ENCODE measurements at regions not wholly inside any gene's neighbourhood (a gene's known extent, or its start where the extent isn't known, plus 50 kb on each side); places are given as distances from the start of the nearest gene placed in this dataset.

DNA sequence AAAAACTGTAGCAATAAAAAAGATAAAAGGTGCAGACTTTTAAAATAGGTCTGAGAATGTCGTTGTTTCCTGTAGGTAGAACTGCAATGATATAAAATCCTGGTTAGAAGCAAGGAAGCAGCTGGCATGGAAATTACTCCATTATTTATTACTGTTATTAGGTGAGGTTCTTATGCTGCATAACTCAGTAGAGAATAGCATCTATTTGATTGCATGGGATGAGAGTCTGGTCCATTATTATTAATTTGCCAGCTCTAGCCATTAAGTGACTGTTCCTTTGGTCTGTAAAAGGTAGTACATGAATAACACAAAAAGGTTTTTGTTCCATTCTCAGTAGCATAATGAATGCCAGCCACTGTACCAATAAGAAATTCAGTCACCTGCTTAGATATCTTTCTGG is 358.6 kb downstream of the RBM43 start:
- Mint-ChIP-seq H3K27me3 (no peaks in the 10 kb centered on the region), H3K36me3 (no peaks in the 10 kb centered on the region), H3K27ac (no peak overlapping the region), H3K9me3 (peaks cover 6% of the 10 kb centered on the region), H3K4me1 (no peaks in the 10 kb centered on the region), H3K4me3 (no peak overlapping the region)
- ATAC-seq, result no peak

GRCh38 chr2:150900913-150901312 is 360.8 kb downstream of the RBM43 start:
- no peak for ATAC-seq

DNA sequence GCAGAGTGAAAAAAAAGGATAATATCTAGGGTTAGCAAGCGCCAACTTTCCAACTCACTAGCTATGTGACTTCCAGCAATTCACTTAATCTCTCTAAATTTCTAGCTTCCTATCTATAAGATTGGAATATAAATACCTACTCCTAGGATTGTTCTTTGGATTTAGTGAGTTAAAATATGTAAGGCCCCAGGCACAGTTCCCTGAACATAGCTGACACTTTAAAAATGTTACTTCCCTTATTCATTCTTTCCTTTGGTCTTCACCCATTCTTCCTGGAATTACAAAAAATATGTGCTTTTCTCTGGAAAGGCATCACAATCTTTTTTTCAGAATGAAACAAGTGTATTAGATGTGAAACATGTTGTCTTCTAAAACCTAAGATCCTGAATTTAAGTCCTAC is 365.7 kb downstream of the RBM43 start:
- Mint-ChIP-seq H3K9me3 (peaks cover 6% of the 10 kb centered on the region), H3K4me3 (no peak overlapping the region)
- no peak for ATAC-seq

More at GRCh38 chr2:150900913-150901312, 360.8 kb downstream of the RBM43 start:
- no peaks in the 10 kb centered on the region for H3K27me3 Mint-ChIP-seq
- H3K9me3 Mint-ChIP-seq, result peaks cover 6% of the 10 kb centered on the region
- no peak overlapping the region for H3K4me3 Mint-ChIP-seq
- H3K4me1 Mint-ChIP-seq, result no peaks in the 10 kb centered on the region
- H3K27ac Mint-ChIP-seq, result no peak overlapping the region
- no peaks in the 10 kb centered on the region for H3K36me3 Mint-ChIP-seq

DNA sequence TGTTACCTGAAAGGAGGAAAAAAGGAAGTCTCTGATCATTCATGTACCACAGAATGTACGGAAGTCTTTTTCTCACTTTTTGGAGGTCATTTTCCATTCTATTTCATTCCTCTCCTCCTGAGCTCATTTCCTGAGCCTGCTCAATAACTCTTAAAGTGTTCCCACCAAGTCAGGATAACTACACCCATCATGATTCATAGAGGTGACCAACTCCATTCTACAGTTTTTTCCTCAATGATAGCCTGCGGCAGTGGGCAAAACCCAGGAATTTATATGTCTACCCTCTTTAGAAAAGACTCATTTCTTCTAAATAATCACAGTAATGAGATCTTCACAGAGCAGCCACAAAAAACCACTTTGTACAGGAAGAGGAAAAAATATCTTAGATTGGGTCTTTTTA is 372.5 kb downstream of the RBM43 start:
- H3K27ac Mint-ChIP-seq, result no peak overlapping the region
- peaks cover 8% of the 10 kb centered on the region for H3K9me3 Mint-ChIP-seq
- no peaks in the 10 kb centered on the region for H3K4me1 Mint-ChIP-seq
- H3K27me3 Mint-ChIP-seq, result no peaks in the 10 kb centered on the region
- no peak overlapping the region for H3K4me3 Mint-ChIP-seq
- ATAC-seq, result no peak
- no peaks in the 10 kb centered on the region for H3K36me3 Mint-ChIP-seq

More for the DNA sequence above, 365.7 kb downstream of the RBM43 start:
- Mint-ChIP-seq H3K36me3 (no peaks in the 10 kb centered on the region), H3K27ac (no peak overlapping the region), H3K27me3 (no peaks in the 10 kb centered on the region), H3K4me1 (no peaks in the 10 kb centered on the region)

GRCh38 chr2:150888337-150888736 is 373.3 kb downstream of the RBM43 start:
- Mint-ChIP-seq H3K4me1 (no peaks in the 10 kb centered on the region), H3K9me3 (peaks cover 8% of the 10 kb centered on the region), H3K4me3 (no peak overlapping the region), H3K27me3 (no peaks in the 10 kb centered on the region), H3K36me3 (no peaks in the 10 kb centered on the region), H3K27ac (no peak overlapping the region)
- no peak for ATAC-seq

DNA sequence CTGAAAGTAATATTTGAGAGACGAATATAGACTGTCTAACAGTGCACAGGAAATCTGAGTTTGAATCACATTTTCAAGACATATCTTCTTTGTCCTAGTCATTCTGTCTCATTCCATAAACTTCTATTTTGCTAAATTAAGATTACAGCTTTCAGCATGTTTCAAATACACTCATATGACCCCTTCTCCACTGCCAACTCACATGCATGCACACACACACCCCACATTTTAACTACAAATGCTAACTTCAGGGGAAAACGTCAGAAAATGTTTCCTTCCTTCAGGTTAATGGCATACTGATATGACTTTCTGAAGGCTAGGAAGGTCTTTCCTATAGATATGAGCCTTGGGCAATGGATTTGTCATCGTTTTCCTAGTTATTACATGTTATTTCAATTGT is 373.7 kb downstream of the RBM43 start:
- no peak overlapping the region for H3K27ac Mint-ChIP-seq
- ATAC-seq, result no peak

GRCh38 chr2:150885774-150886386 is 375.8 kb downstream of the RBM43 start:
- H3K4me3 Mint-ChIP-seq, result no peak overlapping the region
- peaks cover 7% of the 10 kb centered on the region for H3K9me3 Mint-ChIP-seq
- H3K4me1 Mint-ChIP-seq, result no peaks in the 10 kb centered on the region
- H3K27me3 Mint-ChIP-seq, result no peaks in the 10 kb centered on the region
- ATAC-seq, result no peak
- no peaks in the 10 kb centered on the region for H3K36me3 Mint-ChIP-seq
- H3K27ac Mint-ChIP-seq, result no peak overlapping the region

More for the DNA sequence above, 373.7 kb downstream of the RBM43 start:
- Mint-ChIP-seq H3K9me3 (peaks cover 8% of the 10 kb centered on the region), H3K4me1 (no peaks in the 10 kb centered on the region), H3K27me3 (no peaks in the 10 kb centered on the region), H3K4me3 (no peak overlapping the region), H3K36me3 (no peaks in the 10 kb centered on the region)

- Mint-ChIP-seq H3K27me3 (no peaks in the 10 kb centered on the region), H3K27ac (no peak overlapping the region), H3K36me3 (no peaks in the 10 kb centered on the region), H3K4me3 (no peak overlapping the region), H3K4me1 (no peaks in the 10 kb centered on the region), H3K9me3 (peaks cover 7% of the 10 kb centered on the region)
- ATAC-seq, result no peak
These were observed 376.4 kb downstream of the RBM43 start for GRCh38 chr2:150885236-150885635.

DNA sequence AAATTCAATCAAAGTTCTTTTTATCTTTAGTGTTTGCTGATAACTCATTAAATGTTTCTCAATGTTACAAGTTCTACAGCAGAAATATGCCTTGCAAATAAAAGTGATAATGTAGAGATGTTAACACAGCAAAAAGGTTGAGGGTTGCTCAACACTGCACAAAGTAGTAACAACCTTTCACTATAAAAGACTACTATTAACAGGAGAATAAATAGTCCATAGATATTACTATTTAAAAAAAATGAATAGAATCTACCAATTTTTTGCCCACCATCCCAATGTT is 378.1 kb downstream of the RBM43 start:
- H3K36me3 Mint-ChIP-seq, result no peaks in the 10 kb centered on the region
- H3K27me3 Mint-ChIP-seq, result no peaks in the 10 kb centered on the region
- no peak overlapping the region for H3K27ac Mint-ChIP-seq
- ATAC-seq, result no peak
- no peaks in the 10 kb centered on the region for H3K4me1 Mint-ChIP-seq
- no peak overlapping the region for H3K4me3 Mint-ChIP-seq
- H3K9me3 Mint-ChIP-seq, result peaks cover 7% of the 10 kb centered on the region

- no peak overlapping the region for H3K27ac Mint-ChIP-seq
- ATAC-seq, result no peak
- no peaks in the 10 kb centered on the region for H3K36me3 Mint-ChIP-seq
- no peak overlapping the region for H3K4me3 Mint-ChIP-seq
- no peaks in the 10 kb centered on the region for H3K4me1 Mint-ChIP-seq
- H3K9me3 Mint-ChIP-seq, result peaks cover 7% of the 10 kb centered on the region
- H3K27me3 Mint-ChIP-seq, result no peaks in the 10 kb centered on the region
These were observed 378.7 kb downstream of the RBM43 start for GRCh38 chr2:150882751-150883612.

DNA sequence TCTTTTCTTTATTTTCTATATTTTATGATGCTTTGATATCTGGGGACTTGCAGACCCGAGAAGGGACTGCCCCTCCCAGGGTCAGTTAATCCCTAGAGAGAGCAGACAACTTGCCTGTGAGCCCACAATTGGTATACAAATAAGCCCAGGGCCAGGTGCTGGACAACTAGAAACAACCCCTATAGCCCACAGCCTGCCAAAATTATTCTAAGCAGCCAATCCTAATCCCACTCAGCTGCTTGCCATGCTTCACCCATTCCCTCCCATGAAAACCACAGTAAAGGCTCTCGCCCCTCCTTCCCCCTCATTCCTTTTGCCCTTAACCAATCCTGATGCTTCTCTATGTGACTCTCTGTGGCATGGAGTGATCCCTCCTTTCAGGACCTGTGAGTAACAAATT is 380.7 kb downstream of the RBM43 start:
- no peak for ATAC-seq
- no peaks in the 10 kb centered on the region for H3K36me3 Mint-ChIP-seq
- no peak overlapping the region for H3K27ac Mint-ChIP-seq
- H3K9me3 Mint-ChIP-seq, result peaks cover 7% of the 10 kb centered on the region
- no peak overlapping the region for H3K4me3 Mint-ChIP-seq
- H3K27me3 Mint-ChIP-seq, result no peaks in the 10 kb centered on the region
- no peaks in the 10 kb centered on the region for H3K4me1 Mint-ChIP-seq

DNA sequence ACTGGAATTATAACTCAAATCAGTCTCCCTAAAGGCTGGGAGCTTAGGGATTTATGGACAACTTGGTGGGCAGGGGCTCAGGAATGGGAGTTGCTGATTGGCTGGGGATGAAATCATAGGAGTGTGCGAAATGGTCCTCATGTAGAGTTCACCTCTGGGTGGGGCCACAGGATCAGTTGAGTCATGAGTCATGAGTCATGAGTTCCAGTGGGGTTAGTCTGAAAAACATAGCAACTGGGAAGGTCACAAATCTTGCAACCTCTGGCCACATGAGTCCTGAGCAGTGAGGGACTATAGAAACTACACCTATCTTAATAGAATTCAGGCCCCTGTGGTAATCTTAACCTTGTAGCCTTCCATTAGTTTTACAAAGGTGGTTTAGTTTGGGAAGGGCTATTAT is 383.3 kb downstream of the RBM43 start:
- H3K36me3 Mint-ChIP-seq, result no peaks in the 10 kb centered on the region
- no peak for ATAC-seq
- no peak overlapping the region for H3K27ac Mint-ChIP-seq
- no peak overlapping the region for H3K4me3 Mint-ChIP-seq
- peaks cover 2% of the 10 kb centered on the region for H3K9me3 Mint-ChIP-seq
- no peaks in the 10 kb centered on the region for H3K4me1 Mint-ChIP-seq
- H3K27me3 Mint-ChIP-seq, result no peaks in the 10 kb centered on the region

- no peak overlapping the region for H3K4me3 Mint-ChIP-seq
- no peaks in the 10 kb centered on the region for H3K4me1 Mint-ChIP-seq
- H3K36me3 Mint-ChIP-seq, result no peaks in the 10 kb centered on the region
- no peaks in the 10 kb centered on the region for H3K27me3 Mint-ChIP-seq
- peaks cover 2% of the 10 kb centered on the region for H3K9me3 Mint-ChIP-seq
- ATAC-seq, result no peak
- no peak overlapping the region for H3K27ac Mint-ChIP-seq
These were observed 385.3 kb downstream of the RBM43 start for GRCh38 chr2:150876251-150876950.

DNA sequence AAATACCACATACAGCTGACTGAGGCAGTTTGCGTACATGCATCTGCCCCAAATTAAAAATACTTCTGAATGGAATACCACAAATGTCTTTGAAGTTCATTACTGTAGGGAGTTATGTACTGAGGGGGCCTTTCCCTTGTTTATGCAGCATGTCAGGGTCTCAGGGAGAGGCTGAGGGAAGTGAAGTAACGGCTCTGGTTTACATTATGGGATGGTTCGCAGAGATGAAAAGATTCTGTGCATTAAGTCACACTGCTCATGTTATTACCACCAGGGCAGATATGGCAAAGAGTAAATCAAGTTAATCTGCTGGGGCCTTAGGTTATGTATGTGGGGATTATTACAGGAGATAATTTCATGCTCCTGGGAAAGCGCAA is 385.9 kb upstream of the RND3 start:
- Mint-ChIP-seq H3K4me1 (no peaks in the 10 kb centered on the region), H3K4me3 (no peak overlapping the region), H3K27ac (no peak overlapping the region), H3K27me3 (no peaks in the 10 kb centered on the region), H3K9me3 (no peaks in the 10 kb centered on the region), H3K36me3 (no peaks in the 10 kb centered on the region)
- ATAC-seq, result no peak

- Mint-ChIP-seq H3K36me3 (no peaks in the 10 kb centered on the region), H3K4me3 (no peak overlapping the region), H3K9me3 (no peaks in the 10 kb centered on the region), H3K4me1 (no peaks in the 10 kb centered on the region), H3K27ac (no peak overlapping the region), H3K27me3 (no peaks in the 10 kb centered on the region)
- no peak for ATAC-seq
These were observed 385.4 kb upstream of the RND3 start for GRCh38 chr2:150872756-150873395.

All from stimulated activated memory B cell treated with anti-CD40 and anti-IgM and Interleukin-4, amounts not matched to agents 10 μg/mL and 1 μg/mL and 100 μg/mL, for 72 hours (primary cell).